ENCODE measurements at regions not wholly inside any gene's neighbourhood (a gene's known extent, or its start where the extent isn't known, plus 50 kb on each side); places are given as distances from the start of the nearest gene placed in this dataset.
"Not testable (repeated sequence)": the region's sequence is repeated elsewhere in the genome, so short reads cannot be mapped to it uniquely, and the experiment has no call there.

GRCh38 chr21:18970416-18970815 lies 566.8 kb upstream of the TMPRSS15 start:
- FAIRE-seq, result no peak

DNA sequence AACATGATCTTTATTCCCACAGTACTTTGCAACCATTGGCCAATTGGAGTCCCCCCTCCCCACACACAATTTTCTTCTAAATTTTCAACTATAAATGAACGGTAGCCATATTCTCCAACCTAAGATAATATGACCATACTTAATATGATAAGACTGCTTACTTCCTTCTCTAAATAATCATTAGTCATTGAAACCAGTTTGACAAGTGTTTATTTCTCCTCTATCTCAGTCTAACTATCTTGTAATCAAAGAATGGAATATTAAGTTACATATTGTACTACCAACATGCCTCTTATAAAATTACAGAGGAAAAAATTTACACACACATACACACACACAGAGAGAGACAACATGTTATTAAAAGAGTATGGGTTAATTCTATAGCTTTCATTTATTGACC lies 567.4 kb upstream of the TMPRSS15 start:
- no peak for FAIRE-seq

DNA sequence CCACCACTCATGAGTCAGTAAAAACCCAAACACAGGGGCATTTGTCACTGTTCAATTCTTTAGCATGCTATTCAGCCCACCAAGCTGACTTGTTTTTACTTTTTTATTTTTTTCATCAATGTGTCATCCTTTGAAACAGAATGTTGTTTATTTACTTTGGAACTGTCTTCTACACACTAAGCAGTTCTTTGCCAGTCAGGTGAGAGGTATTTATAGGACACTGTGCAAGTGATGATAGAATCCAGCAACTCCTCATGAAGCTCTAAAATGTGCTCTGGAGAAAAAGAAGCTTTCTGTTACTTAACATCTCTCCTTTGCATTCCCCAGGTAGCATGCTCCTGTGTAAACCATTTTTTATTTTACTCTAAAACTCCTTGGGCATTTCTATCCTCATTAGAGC lies 582.0 kb upstream of the TMPRSS15 start:
- no peak for FAIRE-seq

- no peak for FAIRE-seq
Measured at GRCh38 chr21:18986197-18986596, 582.6 kb upstream of the TMPRSS15 start.

GRCh38 chr21:18987520-18988026 lies 584.0 kb upstream of the TMPRSS15 start:
- FAIRE-seq, result no peak

- FAIRE-seq, result no peak
Measured at GRCh38 chr21:18989953-18990495, 586.4 kb upstream of the TMPRSS15 start.

DNA sequence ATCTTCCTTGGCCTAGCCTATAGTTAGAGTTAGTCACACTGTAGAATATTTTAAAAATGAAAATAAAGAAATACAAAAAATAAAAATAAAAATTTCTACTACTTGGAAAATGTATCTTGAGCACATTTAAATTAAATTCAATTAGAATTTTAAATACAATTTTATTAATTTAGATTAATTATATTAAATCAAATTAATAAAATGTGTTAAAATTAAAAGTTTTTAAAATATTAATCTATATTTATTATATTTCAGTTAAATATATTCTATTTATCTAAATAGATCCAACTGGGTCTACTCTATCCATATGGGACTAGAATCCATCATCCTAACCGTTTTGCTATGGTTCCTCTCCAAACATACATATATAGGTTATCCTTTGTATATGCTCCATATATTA lies 588.3 kb upstream of the TMPRSS15 start:
- FAIRE-seq, result no peak

GRCh38 chr21:19010251-19010650 lies 606.7 kb upstream of the TMPRSS15 start:
- FAIRE-seq, result no peak

DNA sequence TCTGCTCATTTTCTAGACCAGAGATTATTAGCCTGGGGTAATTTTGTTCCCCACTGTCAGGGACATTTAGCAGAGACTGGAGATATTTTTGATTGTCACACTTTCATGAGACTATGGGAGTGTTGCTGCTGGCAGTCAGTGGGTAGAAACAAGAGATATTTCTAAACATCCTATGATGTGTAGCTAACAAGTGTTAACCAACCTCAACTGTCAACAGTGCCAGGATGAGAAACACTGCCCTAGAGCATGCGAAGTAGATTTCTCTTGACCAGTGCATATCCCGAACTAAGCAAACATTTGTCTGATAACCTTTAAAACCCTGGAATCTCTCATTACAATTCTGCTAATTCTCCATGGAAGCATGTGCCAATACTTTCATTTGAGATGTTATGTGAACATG lies 607.4 kb upstream of the TMPRSS15 start:
- FAIRE-seq, result no peak

DNA sequence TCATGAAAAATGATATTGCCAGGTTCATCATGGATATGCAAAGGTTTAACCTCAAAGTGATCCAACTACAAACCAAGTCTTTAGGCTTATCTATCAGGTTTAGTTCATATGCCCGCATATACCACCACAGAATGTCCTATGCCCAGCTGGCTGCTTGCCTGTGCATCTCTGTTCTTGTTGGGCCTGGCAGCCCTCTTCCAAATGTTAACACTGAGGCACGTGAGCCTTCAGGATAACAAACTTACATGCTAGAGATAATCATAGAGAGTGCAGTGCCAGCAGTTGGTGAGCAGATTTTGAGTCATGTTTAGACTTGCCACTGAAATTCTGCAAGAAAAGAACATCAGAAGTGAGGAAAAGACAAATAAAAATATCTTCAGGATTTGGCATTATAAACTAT lies 607.9 kb upstream of the TMPRSS15 start:
- no peak for FAIRE-seq

- FAIRE-seq, result no peak
Measured at GRCh38 chr21:19013916-19014315, 610.3 kb upstream of the TMPRSS15 start.

DNA sequence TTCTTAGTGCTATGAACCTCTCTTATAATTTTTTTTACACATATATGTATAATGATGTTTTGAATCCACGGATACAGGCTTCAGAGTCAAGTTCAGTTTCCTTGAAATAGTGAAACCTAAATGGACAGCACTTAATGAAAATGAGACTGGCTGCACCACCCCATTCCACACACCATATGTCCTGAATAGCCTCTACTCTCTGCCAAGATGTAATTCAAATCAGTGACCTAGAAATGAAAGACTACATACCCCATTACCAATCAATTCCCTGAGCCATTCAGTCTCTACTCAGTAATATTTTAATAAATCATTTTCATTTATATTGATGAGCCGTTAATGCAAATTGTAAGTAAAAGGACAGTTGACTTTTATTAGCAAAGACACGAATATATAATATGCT lies 614.9 kb upstream of the TMPRSS15 start:
- no peak for FAIRE-seq

- no peak for FAIRE-seq
Measured at GRCh38 chr21:19022978-19023377, 619.4 kb upstream of the TMPRSS15 start.

DNA sequence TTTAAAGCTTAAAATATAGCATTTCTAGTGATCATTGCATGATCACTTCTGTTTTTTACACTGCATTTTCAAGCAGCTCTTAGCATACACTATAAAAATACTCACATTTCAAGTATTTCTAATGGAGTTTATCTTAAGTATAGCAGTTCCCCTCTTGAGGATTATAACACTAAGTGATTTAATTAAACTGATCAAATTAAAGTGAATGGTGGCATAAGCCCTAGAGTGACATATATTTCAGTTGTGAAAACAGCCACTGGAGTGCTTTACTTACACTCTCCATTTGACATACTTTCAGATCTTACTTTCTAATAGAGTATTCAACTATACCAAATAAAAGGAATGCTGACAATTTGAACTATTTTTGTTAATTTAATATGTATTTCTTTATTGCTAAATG lies 623.3 kb upstream of the TMPRSS15 start:
- FAIRE-seq, result no peak

DNA sequence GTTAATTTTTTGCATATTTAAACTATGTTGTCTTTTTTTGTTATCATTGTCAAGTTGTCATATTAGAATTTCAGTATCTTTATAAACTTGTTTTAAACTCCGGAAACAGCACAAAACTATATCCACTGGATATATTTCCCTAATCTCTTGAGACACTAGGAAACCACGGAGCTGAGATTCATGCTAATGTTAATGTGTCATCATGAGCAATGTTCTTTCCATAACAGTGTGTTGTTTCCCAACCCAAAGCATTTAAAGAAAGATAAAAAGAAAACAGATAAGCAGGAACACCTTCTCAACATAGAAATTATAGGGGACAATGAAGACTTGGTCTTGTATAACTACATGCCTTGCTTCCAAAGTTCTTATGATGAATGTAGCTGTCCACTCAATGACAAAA lies 626.2 kb upstream of the TMPRSS15 start:
- no peak for FAIRE-seq

DNA sequence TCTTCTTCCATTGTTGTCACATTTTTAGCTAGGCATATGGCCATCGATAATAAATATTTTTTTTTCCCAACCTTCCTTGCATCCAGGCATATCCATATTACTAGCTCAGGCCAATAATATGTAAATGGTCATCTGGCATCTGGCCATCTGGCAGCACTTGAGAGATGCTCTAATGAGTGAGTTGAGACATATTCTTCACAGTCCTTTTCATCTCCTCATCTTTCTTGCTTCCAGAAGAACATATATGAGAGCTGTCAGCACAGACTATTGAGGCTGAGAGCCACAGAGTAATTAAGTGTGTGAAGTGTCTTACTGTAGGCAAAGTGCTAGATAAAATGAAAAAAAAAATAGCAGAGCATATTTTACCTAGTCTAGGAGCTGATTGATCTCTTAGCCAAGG lies 628.4 kb upstream of the TMPRSS15 start:
- no peak for FAIRE-seq

DNA sequence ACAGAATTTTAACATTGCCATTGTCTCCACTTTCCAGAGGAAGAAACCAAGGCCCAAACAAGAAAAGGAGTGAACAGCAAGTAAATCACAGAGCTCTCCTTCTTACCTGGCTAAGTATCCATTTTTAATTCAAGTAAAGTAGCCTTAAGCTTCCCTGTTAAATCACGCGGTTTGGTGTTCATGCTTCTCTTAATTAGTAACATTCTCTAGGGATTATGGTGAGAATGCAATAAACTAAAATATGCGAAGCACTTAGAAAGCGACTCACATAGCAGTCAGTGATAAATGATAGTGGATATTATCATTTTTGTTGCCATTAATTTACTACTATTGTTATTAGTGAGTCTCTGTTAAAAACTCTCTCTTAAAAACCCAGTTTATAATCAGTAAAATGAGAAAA lies 630.5 kb upstream of the TMPRSS15 start:
- FAIRE-seq, result no peak

DNA sequence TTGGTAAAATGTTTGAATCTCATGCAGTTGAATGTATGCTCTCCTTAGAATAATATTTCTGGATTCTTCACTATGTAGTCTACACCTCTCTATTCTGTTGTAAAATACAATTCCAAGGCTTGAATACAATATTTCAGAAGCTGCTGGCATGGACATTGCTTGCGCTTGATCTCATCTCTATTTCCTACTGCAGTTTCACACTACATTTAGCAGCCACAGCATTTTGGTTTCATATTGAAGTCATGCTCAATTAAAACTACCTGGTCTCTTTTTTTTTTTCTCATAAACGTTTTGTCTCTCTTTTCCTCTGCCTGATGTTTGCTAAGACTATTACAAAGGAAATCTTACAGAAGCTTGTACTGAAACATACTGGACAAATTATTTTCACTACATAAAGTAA lies 631.0 kb upstream of the TMPRSS15 start:
- no peak for FAIRE-seq

DNA sequence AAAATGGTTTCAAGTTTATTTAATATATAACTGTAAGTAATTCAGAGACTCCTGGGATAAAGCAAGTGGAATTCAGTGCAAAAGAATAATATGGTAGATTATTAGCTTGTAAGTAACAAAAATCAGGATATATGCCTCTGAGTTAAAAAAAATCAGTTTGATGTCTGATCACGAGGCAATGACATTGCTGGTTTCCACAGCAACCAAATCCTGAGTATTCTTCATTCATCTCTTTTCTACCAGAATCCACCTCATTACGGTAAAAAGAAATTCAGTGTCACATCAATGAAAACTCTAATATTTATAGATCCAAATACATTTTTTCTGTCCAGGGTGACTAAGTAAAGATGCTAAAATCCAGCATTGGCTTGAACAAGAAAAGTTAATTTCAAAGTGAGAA lies 642.3 kb upstream of the TMPRSS15 start:
- no peak for FAIRE-seq

GRCh38 chr21:19048098-19048672 lies 644.6 kb upstream of the TMPRSS15 start:
- FAIRE-seq, result peak; percentile 24

DNA sequence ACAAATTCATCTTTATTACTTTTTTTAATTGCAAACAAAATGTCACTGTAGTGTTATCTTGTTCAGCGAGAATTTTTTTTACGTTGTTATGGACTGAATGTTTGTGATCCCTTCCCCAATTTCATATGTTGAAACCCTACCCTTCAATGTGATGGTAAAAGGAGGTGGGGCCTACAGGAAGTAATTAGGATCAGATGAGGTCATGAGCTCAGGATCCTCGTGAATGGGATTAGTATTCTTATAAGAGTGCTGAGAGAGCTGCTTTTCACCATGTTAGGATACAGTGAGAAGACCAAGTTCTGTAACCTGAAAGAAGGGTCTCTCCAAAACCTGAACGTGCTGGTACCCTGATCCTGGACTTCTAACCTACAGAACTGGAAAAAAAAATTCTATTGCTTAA lies 646.0 kb upstream of the TMPRSS15 start:
- FAIRE-seq, result no peak

DNA sequence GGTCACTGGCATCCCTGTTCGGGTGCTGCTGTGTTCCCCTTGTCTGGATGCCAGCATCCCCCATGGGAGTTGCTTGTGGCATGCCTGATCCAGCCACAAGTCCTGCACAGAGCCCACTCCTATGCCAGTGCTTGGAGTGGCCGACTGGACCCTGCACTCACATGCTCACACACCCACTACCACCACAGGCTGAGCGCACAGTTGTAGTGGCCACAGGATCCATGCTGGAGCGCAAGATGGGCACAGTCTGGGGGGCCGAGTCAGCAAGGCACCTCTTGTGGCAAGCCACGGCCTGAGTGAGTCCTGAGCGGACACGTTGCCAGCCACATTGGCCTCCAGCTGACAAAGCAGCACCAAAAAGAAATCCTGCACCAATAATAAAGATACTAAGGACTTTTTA lies 661.6 kb upstream of the TMPRSS15 start:
- no peak for FAIRE-seq

DNA sequence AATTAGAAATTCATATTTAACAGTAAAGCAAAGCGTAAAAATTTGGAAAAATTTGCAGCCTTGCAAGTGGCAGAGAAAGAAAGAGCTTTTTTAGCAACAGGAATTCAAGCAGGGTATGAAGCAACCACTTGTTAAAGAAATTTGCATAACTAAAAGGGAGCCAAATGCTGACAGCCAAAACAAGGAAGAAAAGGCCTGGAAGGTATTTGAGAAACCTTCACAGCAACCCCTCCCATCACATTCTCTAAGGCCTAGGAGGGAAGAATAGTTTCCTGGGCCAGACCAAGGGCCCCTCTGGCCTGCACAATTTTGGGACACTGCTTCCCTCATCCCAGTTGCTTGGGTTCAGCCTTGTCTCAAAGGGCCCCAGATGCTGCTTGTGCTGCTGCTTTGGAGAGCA lies 672.4 kb upstream of the TMPRSS15 start:
- FAIRE-seq, result no peak

DNA sequence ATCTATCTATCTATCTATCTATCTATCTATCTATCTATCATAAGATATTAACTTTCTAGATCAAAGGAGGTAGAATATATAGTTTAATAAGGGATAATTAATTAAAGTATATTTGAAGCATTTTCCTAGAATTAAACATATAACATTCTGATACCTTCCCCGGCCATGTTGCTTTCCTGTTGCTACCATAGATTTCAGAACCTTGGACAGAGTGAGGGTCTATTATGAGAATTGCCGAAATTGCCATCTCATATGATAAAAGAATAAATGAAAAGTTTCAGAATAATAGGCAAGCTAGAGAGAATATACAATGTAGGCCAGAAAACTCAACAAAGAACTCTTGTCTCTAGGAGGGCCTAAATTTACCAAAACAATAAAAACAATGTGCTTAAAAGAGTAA lies 706.1 kb upstream of the TMPRSS15 start:
- no peak for FAIRE-seq

DNA sequence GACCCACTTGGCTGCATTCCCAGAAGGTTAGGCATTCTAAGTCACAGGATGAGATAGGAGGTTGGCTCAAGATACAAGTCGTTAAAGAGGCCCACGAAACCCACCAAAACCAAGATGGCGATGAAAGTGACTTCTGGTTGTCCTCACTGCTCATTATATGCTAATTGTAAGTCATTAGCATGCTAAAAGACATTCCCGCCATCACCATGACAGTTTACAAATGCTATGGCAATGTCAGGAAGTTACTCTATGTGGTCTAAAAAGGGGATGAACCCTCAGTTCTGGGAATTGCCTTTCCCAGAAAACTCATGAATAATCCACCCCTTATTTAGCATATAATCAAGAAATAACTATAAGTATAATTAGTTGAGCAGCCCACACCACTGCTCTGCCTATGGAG lies 715.7 kb upstream of the TMPRSS15 start:
- not testable (repeated sequence) for FAIRE-seq
